ENCODE measurements at regions not wholly inside any gene's neighbourhood (a gene's known extent, or its start where the extent isn't known, plus 50 kb on each side); places are given as distances from the start of the nearest gene placed in this dataset.

DNA sequence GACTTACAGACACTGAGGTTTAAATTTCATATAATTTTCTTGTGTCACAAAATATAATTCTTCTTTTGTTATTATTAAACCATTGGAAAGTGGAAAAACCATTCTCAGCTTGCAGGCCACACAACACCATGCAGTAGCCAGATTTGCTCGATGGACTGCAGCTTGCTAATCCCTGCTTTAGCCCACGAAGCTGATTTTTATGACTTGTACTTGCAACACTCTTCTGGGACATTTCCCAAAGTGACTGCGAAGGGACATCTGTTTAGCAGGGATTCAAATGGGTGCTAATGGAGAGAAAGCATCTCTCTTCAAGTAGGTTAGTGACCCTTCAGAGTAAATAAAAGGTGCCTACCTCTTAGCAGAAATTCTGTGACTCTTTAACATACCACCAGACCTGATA, 304.6 kb upstream of the ZFP64 start:
- no peak for DNase-seq

GRCh38 chr20:52494244-52494643, 302.7 kb upstream of the ZFP64 start:
- peak in 9 of 56 donors; percentile 3 to 16 (median 6) for DNase-seq

DNA sequence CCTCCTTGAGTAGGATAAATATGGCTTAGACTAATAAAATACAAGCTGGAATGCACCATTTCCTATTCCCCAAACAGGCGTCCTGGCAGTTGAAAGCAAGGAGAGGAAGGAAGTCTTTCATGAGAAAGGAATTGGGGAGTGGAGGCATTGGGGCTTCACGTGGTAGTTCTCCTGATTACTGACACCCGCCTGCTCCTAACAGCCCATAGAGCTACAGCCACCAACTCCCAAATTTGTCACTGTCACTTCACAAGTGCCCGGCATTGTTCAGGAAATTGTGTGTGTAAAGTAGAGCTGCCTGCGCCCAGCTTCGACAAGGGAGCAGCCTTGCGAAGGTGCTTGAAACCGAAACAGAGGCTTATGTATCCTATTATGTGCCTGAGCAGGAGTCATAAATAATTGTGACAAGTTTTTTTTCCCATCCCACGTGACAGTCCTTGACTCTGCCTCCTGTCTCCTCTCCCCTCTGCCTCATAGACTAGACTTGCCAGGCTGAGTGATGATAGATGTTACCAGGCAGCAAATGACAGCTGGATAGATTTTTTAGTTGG, 301.7 kb upstream of the ZFP64 start:
- peak in 1 of 56 donors; percentile 3 for DNase-seq

- DNase-seq: no peak
These were observed 299.3 kb upstream of the ZFP64 start for GRCh38 chr20:52490711-52491430.

- no peak for DNase-seq
These were observed 292.9 kb upstream of the ZFP64 start for GRCh38 chr20:52484438-52484837.

DNA sequence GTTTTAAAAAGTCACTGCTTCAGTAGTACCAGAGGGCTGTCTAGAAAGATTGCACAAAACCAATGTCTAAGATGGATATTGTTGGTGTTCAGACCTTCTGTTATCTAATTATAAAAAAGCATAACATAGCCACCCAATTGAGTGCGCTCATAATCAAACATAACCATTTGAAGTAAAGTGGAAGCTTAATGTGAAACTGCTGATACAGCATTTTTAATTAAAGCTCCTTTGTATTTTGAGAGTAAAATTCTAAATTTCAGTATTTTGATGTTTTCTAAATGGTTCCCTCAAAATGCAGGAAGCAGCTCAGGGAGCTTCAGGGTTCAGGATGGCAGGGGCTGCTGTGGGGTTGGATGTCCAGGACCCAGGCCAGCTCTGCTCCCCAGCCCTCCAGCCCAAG, 291.8 kb upstream of the ZFP64 start:
- no peak for DNase-seq

DNA sequence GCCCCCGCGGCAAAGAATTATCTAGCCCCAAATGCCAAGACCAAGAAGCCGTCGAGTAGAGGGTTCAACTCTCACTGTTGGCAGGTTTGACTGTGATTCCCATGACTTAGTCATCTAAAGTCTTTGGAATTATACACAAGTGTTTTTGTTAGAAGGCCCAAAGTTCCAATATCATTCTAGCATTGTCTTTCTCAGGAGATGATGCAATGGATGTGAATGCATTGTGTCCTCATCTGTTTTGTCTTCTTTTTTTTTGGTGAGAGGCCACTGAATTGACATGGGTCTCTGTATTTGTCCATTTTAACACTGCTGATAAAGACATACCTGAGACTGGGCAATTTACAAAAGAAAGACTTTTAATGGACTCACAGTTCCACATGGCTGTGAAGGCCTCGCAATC, 290.5 kb upstream of the ZFP64 start:
- no peak for DNase-seq

GRCh38 chr20:52481443-52481842, 289.9 kb upstream of the ZFP64 start:
- no peak for DNase-seq

DNA sequence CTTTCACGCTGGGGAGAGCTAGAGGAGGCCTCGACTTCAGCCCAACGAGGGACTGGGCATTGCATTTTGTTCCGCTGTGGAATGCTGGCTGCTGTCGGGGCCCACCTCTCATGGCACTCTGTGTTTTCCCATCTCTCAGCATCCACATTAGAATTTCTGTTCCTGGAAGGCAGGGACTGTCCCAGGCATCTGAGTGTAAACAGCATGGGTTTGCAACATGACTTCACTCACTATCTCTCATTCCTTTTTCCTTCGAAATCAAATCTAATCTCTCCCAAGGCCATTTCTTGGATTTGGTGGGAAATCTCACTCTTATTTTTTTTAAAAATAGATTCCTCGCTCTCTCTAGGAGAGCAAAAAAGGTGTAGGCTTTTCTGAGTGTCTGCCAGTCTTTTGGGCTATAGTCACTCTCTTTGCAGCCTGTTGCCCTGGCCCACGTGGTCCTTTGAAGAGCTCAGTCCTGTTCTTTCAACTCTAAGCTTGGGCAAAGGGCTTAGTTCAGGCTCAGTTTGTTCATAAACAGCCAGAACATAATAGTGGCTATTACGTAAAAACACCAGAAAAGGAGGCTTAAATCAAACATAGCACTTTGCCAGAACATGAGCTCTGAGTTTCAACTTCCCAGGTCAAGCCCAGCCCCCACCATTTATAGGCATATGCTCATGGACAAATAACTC, 284.6 kb upstream of the ZFP64 start:
- DNase-seq: no peak

- no peak for DNase-seq
These were observed 281.6 kb upstream of the ZFP64 start for GRCh38 chr20:52473186-52473585.

- DNase-seq: no peak
These were observed 279.0 kb upstream of the ZFP64 start for GRCh38 chr20:52470561-52470960.

- no peak for DNase-seq
These were observed 277.5 kb upstream of the ZFP64 start for GRCh38 chr20:52469128-52469527.

DNA sequence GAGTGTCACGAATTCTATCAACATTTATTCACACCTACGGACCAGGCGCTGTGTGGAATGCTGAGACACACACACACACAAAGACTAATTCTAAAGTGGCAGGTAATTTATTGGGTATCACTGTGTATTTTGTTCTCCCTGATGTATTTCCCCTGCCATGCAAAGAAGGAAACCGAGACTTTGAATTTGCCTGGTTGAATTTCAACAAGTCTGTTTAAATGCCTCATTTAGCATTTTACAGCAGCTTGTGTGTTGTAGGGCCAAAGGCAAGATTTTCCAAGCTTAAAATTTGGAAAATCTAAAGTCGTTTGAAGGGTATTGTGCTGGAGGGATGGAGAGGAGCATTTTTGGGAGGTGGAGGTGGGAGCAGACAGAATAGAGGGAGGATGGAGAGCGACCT, 274.4 kb upstream of the ZFP64 start:
- no peak for DNase-seq

DNA sequence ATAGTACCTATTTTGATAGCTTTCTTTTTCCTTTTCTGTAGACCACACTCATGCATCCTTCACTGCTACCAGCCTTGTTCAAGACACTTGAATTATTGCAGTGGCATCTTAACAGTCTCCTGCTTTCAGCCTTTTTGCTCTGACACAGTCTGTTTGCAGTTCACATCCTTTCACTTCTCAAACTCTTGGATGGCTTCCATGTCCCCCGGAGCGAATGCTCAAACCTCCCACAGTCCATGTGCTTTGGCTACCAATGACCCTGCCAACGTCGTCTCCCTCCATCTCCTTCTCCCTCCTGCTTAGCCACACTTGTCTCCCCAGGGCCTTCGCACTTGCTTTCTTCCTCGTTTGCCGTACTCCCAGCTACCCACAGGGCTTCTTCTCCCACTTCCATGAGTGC, 270.0 kb upstream of the ZFP64 start:
- DNase-seq: no peak

- no peak for DNase-seq
These were observed 267.6 kb upstream of the ZFP64 start for GRCh38 chr20:52459150-52459549.

DNA sequence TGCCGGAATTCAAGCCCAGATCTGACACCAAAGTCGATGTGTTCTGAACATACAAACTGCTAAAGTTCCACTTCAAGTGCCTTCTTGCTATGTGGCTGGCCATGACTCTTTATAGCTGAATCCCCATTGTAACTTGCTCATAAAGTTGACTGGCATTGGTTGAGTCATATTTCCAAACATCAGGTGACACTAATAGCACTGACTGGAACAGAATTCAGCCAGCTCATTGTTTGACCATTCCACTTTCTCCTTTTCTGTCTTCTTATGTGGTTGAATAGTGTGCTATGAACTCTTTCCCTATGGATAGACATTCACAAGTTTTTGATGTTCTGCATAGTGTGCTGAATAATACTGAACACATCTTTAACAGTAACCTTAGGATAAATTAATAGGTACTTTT, 266.2 kb upstream of the ZFP64 start:
- DNase-seq: no peak

DNA sequence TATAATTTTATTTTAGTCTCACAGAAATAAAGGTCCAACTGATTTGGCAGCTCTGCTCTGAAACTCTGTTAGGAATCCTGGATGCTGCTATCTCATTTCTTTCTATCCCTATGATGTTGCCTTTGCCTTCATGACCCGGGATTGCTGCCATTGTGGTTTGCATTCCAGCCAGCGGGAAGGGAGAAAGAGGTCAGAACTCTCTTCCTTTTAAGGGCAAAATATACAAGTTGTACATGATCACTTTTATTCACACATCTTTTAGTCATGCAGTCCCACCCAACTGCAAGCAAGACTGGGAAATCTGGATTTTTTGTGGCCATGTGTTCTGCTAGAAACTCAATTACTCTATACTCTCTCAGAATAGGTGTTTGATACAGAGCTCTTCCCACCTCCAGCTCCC, 263.1 kb upstream of the ZFP64 start:
- no peak for DNase-seq

- DNase-seq: no peak
These were observed 257.1 kb upstream of the ZFP64 start for GRCh38 chr20:52448513-52449232.

- no peak for DNase-seq
These were observed 255.6 kb upstream of the ZFP64 start for GRCh38 chr20:52447225-52447551.

DNA sequence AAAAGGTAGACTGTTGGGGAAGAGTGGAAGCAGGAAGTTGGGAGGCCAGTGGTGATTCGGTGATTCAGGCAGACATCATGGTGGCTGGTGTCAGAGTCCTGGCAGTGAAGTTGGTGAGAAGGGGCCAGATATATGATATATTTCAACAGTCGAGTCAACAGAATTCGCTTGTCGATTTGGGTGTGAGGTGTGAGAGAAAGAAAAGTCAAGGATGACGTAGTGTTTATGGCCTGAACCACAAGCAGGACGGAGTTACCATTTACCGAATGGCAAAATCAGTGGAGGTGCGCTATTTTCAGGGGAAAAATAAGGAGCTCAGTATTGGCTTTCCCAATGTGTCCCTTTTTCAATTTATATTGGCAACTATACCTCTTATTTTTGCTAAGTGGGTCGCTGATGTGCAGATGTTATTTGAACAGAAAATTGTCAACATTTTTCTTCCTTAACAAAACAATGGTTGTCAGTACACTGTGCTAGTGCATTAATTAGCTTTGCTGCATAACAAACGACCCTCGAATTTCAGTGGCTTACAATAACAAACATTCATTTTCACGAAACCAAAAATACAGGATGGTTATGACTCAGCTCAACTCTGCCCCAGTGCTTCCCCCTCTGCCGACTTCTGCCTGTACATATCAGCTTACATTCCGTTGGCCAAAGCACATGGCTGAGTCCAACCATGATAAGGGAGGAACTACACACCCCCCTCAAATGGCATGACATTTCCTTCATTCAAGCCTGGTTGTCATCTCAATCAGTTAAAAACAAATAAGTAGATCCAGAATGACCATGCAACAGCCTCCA, 255.0 kb upstream of the ZFP64 start:
- no peak for DNase-seq

- DNase-seq: no peak
These were observed 252.9 kb upstream of the ZFP64 start for GRCh38 chr20:52444455-52444854.

DNA sequence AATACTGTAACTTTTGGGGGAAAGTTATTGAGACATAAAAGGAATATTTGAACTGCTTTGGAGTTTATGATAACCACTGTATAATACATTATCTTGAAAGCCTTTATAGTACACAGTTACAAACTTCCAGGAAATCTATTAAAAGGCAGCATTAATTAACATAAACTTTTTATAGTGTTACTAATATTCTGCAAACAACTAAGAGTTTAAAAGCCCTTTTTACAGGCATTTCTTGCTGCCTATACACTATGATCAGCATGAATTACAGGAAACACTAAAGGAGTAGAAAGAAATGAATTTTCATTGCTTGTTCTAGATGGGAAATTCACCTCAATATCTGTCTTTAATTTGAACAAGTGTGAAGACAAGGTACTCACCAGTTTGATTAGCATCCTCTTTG, 252.3 kb upstream of the ZFP64 start:
- no peak for DNase-seq
